Parathyroid adenoma (tissue), 2 donors: ENCODE measurements at regions not wholly inside any gene's neighbourhood (a gene's known extent, or its start where the extent isn't known, plus 50 kb on each side); places are given as distances from the start of the nearest gene placed in this dataset.

Source experiments
- H2AFZ ChIP-seq: fragments of 300-600 bp; sonication (generic); one replicate; pipeline ENCODE4 v1.7.0; 2017; ENCODE audit warnings: antibody characterized with exemption, mild to moderate bottlenecking
- H3K27ac ChIP-seq: fragments of 300-600 bp; sonication (generic); one replicate; pipeline ENCODE4 v1.7.0; 2017
- H3K27me3 ChIP-seq: fragments of 300-600 bp; sonication (generic); one replicate; pipeline ENCODE4 v1.7.0; 2017; ENCODE audit warnings: low read length; ENCODE audit not compliant: control insufficient read depth, insufficient read depth
- H3K36me3 ChIP-seq: fragments of 300-600 bp; sonication (generic); one replicate; pipeline ENCODE4 v1.7.0; 2017; ENCODE audit warnings: low read length; ENCODE audit not compliant: control insufficient read depth, insufficient read depth
- H3K4me1 ChIP-seq: fragments of 300-600 bp; sonication (generic); one replicate; pipeline ENCODE4 v1.7.0; 2017; ENCODE audit warnings: control low read depth
- H3K4me2 ChIP-seq: fragments of 300-600 bp; sonication (generic); one replicate; pipeline ENCODE4 v1.7.0; 2017; ENCODE audit warnings: low read length
- H3K4me3 ChIP-seq: fragments of 300-600 bp; sonication (generic); one replicate; pipeline ENCODE4 v1.7.0; 2017; ENCODE audit warnings: low read depth, low read length
- H3K79me2 ChIP-seq: fragments of 300-600 bp; sonication (generic); one replicate; pipeline ENCODE4 v1.7.0; 2017; ENCODE audit warnings: control low read depth
- H3K9ac ChIP-seq: fragments of 300-600 bp; sonication (generic); one replicate; pipeline ENCODE4 v1.7.0; 2017; ENCODE audit warnings: mild to moderate bottlenecking
- H3K9me3 ChIP-seq: fragments of 300-600 bp; sonication (generic); one replicate; pipeline ENCODE4 v1.7.0; 2017; ENCODE audit warnings: low read length; ENCODE audit not compliant: control insufficient read depth
- TF ChIP-seq, protein P1 (sequence below): fragments of 300-600 bp; sonication (generic); IDR thresholded peaks from one replicate; pipeline ENCODE4 v1.7.0; 2017; ENCODE audit warnings: antibody characterized with exemption, mild to moderate bottlenecking
- donor health status: primary hyperparathyroidism.

DNA sequence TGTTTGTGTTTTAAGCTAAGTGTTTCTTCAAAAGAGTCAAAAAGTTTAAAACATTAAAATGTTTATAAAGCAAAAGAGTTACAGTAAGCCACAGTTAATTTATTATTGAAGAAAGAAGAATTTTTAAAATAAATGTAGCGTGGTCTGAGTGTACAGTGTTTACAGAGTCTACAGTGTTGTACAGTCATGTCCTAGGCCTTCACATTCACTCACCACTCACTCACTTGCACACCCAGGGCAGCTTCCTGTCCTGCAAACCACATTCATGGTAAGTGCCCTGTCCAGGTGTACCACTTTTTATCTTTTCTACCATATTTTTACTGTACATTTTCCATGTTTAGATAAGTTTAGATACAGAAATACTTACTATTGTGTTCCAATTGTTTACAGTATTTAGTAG, 239.7 kb upstream of the AGA start:
- Histone ChIP-seq H3K36me3 (no peaks in the 10 kb centered on the region), H3K79me2 (no peaks in the 10 kb centered on the region), H3K4me3 (no peak overlapping the region), H2AFZ (no peak overlapping the region), H3K27ac (no peak overlapping the region), H3K4me2 (no peak overlapping the region), H3K4me1 (no peaks in the 10 kb centered on the region), H3K9ac (no peak overlapping the region), H3K9me3 (no peaks in the 10 kb centered on the region), H3K27me3 (no peaks in the 10 kb centered on the region)
- TF ChIP-seq, protein P1, sequence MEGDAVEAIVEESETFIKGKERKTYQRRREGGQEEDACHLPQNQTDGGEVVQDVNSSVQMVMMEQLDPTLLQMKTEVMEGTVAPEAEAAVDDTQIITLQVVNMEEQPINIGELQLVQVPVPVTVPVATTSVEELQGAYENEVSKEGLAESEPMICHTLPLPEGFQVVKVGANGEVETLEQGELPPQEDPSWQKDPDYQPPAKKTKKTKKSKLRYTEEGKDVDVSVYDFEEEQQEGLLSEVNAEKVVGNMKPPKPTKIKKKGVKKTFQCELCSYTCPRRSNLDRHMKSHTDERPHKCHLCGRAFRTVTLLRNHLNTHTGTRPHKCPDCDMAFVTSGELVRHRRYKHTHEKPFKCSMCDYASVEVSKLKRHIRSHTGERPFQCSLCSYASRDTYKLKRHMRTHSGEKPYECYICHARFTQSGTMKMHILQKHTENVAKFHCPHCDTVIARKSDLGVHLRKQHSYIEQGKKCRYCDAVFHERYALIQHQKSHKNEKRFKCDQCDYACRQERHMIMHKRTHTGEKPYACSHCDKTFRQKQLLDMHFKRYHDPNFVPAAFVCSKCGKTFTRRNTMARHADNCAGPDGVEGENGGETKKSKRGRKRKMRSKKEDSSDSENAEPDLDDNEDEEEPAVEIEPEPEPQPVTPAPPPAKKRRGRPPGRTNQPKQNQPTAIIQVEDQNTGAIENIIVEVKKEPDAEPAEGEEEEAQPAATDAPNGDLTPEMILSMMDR = no peak

DNA sequence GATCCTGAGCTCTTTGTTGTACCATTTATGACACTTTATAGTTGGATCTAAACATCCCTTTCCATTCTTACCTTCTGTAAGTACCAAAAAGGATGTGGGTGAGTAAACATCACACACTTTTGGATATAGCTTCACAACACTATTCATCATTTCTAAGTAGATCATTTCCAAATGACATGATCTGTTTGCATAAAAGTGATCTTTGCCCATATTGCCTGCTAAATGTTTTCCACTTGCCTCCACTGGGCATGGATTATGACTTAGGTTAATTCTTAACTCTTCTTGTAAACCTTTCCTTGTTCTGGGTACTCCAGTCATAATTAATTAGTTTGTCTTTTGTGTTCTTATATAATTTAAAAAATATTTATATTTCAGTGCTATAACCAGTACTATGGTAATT, 244.9 kb upstream of the AGA start:
- H3K9me3 ChIP-seq = no peaks in the 10 kb centered on the region
- no peak overlapping the region for H3K4me2 ChIP-seq
- TF ChIP-seq, protein P1 = no peak

DNA sequence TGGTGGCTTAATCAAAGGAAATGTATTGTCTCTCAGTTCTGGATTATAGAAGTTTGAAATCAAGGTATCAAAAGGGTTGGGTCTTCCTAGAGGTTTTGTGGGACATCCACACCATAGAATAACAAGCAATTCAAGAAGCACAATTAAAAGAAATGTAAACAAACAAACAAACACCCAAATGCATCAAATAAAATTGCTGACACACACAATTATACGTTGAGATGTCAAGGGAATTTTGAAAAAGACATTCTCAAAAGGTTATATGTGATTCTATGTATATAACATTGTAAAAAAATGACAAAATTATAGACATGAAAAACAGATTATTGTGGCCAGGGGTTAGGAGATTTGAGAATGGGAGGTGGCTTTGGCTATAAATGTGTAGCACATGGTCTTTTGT, 250.7 kb upstream of the AGA start:
- H3K9me3 ChIP-seq = no peaks in the 10 kb centered on the region
- no peaks in the 10 kb centered on the region for H3K36me3 ChIP-seq
- no peak overlapping the region for H2AFZ ChIP-seq
- H3K4me3 ChIP-seq = no peak overlapping the region
- no peak overlapping the region for H3K9ac ChIP-seq
- no peak overlapping the region for H3K4me2 ChIP-seq
- no peak overlapping the region for H3K27ac ChIP-seq
- no peaks in the 10 kb centered on the region for H3K4me1 ChIP-seq
- no peaks in the 10 kb centered on the region for H3K27me3 ChIP-seq
- TF ChIP-seq, protein P1 = no peak
- no peaks in the 10 kb centered on the region for H3K79me2 ChIP-seq

More for the DNA sequence above, 244.9 kb upstream of the AGA start:
- Histone ChIP-seq H3K79me2 (no peaks in the 10 kb centered on the region), H3K27me3 (no peaks in the 10 kb centered on the region), H3K36me3 (no peaks in the 10 kb centered on the region), H3K9ac (no peak overlapping the region), H3K27ac (no peak overlapping the region), H3K4me3 (no peak overlapping the region), H2AFZ (no peak overlapping the region), H3K4me1 (no peaks in the 10 kb centered on the region)

DNA sequence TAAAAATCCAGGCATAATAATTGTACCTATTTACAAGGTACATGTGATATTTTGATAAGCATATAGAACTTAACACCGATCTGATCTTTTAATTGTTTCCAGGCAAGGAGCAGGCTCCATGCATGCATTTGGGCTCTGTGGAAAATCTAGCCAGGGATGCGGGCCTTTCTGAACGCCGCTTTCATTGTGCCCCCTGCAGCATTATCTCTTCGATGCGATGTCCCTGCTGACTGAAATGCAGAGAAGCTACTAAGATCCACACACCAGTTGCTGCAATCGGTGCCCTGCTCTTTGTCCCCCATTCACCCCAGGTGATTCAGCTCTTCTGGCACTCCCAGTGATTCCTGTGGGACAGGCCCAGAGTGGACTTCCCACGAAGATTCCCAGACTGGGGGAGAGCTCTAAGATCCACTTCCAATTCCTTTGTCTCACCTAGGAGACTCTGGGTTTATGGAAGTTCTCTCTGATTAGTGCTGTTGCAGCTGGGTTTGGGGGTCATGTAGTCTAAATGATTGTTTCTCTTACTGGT, 254.3 kb upstream of the AGA start:
- no peaks in the 10 kb centered on the region for H3K79me2 ChIP-seq
- H3K9ac ChIP-seq = no peak overlapping the region
- TF ChIP-seq, protein P1 = no peak
- H3K4me3 ChIP-seq = no peak overlapping the region
- no peak overlapping the region for H3K27ac ChIP-seq
- no peaks in the 10 kb centered on the region for H3K4me1 ChIP-seq
- H2AFZ ChIP-seq = no peak overlapping the region
- no peak overlapping the region for H3K4me2 ChIP-seq
- no peaks in the 10 kb centered on the region for H3K27me3 ChIP-seq
- no peaks in the 10 kb centered on the region for H3K9me3 ChIP-seq
- H3K36me3 ChIP-seq = no peaks in the 10 kb centered on the region

DNA sequence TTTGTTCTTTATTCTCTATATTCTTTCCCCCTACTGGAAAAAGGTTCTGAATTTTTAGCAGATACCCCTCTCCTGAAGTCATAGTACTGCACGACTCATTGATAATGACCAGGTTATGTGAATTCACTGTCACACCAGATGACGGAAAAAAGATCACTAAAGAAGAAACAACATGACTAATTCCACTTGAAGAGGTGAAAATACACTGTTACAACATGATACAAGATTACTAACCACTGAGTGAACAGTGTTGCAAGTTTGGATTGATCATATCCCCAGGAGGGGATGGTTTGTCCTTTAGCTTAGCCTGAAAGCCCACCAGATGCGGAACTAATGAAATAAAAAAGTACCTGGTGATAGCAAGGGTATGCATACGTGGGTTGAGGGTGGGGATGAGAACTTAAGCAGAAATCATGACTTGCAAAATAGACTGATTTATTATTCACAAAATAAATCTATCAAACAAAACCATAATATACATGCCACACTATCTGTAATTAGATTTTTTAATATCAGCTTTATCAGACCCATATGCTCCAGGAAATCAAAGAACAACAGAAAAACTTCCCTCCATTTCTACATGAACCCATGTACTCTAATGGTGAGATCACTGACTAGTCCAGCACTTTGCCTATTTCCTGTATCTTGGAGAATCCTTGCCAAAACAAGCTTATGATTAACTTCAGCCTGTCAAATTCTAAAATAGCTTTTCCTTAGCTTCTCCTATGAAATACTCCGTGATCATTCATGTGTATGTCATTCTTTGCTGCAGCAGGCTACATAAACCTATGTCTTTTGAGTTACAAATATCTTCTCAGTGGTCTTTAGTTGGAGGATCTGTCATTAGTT, 257.4 kb upstream of the AGA start:
- no peaks in the 10 kb centered on the region for H3K36me3 ChIP-seq
- no peak overlapping the region for H3K4me2 ChIP-seq
- H3K27me3 ChIP-seq = no peaks in the 10 kb centered on the region
- TF ChIP-seq, protein P1 = no peak
- H3K27ac ChIP-seq = no peak overlapping the region
- no peaks in the 10 kb centered on the region for H3K79me2 ChIP-seq
- no peaks in the 10 kb centered on the region for H3K9me3 ChIP-seq
- no peaks in the 10 kb centered on the region for H3K4me1 ChIP-seq
- no peak overlapping the region for H2AFZ ChIP-seq
- no peak overlapping the region for H3K9ac ChIP-seq
- H3K4me3 ChIP-seq = no peak overlapping the region
